ENCODE measurements at regions not wholly inside any gene's neighbourhood (a gene's known extent, or its start where the extent isn't known, plus 50 kb on each side); places are given as distances from the start of the nearest gene placed in this dataset.

DNA sequence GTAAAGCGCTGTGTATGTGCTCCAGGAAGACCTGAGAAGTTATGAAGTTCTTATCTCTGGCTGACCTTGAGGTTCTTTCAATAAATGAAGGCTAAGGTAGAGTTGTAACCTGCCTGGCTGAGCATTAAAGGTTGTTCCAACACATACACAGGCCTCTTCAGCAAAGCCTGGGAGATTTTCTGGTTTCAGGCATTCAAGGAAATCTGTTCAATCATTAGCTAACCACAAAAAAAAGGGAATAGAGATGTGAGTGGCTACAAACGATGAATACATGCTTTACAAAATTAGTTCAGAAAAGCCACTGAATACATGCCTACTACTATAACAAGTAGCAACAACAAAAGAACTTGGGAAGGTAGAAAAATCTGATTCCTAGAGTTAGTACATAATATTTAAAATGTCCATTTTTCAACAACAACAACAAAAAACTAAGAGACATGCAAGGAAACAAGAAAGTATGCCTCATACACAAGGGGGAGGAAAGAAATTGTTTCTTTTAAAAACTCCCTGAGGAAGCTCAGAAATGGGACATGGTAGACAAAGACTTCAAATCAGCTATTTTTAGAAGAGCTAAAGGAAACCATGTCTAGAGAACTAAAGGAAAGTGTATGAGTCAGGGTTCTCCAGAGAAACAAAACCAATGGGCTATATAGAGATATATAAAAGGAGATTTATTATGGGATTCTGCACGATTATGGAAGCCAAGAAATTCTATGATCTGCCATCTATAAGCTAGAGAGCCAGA, 191.5 kb upstream of the IPO5 start:
- H3K27ac ChIP-seq (ENCODE audit: low read depth), result no peak overlapping the region
- Mint-ChIP-seq H3K9me3 (peaks cover 9% of the 10 kb centered on the region; the same call in 2 of the 3 replicates), H3K27ac (no peak overlapping the region), H3K27me3 (ENCODE audit: insufficient read depth, low read depth, poor library complexity) (no peaks in the 10 kb centered on the region), H3K4me1 (no peaks in the 10 kb centered on the region), H3K4me3 (no peak overlapping the region), H3K36me3 (ENCODE audit: low read depth) (no peaks in the 10 kb centered on the region)
- no peak overlapping the region for H3K4me3 ChIP-seq
- H3K4me1 ChIP-seq (ENCODE audit: insufficient read depth), result no peaks in the 10 kb centered on the region
- H3K27me3 ChIP-seq (ENCODE audit: insufficient read depth), result no peaks in the 10 kb centered on the region
- H3K36me3 ChIP-seq (ENCODE audit: insufficient read depth), result no peaks in the 10 kb centered on the region
- H4K20me1 ChIP-seq (replicated peaks; ENCODE audit: insufficient read depth), result no peaks in the 10 kb centered on the region
- no peaks in the 10 kb centered on the region for H3F3A ChIP-seq (replicated peaks; ENCODE audit: low read depth)
- peaks cover 10% of the 10 kb centered on the region; the same call in 1 of the 2 replicates for H3K9me2 ChIP-seq (ENCODE audit: insufficient read depth)
- no peaks in the 10 kb centered on the region for H3K79me2 ChIP-seq (replicated peaks; ENCODE audit: insufficient read depth)
- no peak overlapping the region for H3K4me2 ChIP-seq
- ATAC-seq (no peak), DNase-seq (ENCODE audit: low spot score) (no peak)
- no peak overlapping the region for H2AFZ ChIP-seq
- no peak for TF ChIP-seq ZNF114 (CRISPR knock-in tag; IDR thresholded peaks at IDR 0.05)
- TF ChIP-seq NANOG (IDR thresholded peaks at IDR 0.05; ENCODE audit: borderline replicate concordance), result no peak
- no peak for TF ChIP-seq STAT1 (IDR thresholded peaks at IDR 0.05; ENCODE audit: unreplicated experiment)
- TF ChIP-seq, protein P1, sequence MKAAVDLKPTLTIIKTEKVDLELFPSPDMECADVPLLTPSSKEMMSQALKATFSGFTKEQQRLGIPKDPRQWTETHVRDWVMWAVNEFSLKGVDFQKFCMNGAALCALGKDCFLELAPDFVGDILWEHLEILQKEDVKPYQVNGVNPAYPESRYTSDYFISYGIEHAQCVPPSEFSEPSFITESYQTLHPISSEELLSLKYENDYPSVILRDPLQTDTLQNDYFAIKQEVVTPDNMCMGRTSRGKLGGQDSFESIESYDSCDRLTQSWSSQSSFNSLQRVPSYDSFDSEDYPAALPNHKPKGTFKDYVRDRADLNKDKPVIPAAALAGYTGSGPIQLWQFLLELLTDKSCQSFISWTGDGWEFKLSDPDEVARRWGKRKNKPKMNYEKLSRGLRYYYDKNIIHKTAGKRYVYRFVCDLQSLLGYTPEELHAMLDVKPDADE (IDR thresholded peaks at IDR 0.05), result no peak
- TF ChIP-seq POLR2AphosphoS5 (IDR thresholded peaks at IDR 0.05; ENCODE audit: low read depth), result no peak
- no peak for TF ChIP-seq ZNF462 (CRISPR knock-in tag; IDR thresholded peaks at IDR 0.05)
- TF ChIP-seq EZH2phosphoT487 (IDR thresholded peaks at IDR 0.05; ENCODE audit: unreplicated experiment), result no peak
- TF ChIP-seq ZNF331 (CRISPR knock-in tag; IDR thresholded peaks at IDR 0.05; ENCODE audit: low read depth), result no peak
- TF ChIP-seq CREB1 (CRISPR knock-in tag; IDR thresholded peaks at IDR 0.05; ENCODE audit: low read depth), result no peak
